ENCODE measurements at regions not wholly inside any gene's neighbourhood (a gene's known extent, or its start where the extent isn't known, plus 50 kb on each side); places are given as distances from the start of the nearest gene placed in this dataset.

- no TSS peak for BruUV-seq (replicated peaks)
- DNase-seq (ENCODE audit: low read depth, low spot score) (no peak), ATAC-seq (no peak)
- no peak overlapping the region for H3K4me3 ChIP-seq (replicated peaks in 1 of 2; ENCODE audit: low read depth in 1 of 2, low read length in 2 of 2)
- no peak overlapping the region for H2AFZ ChIP-seq (ENCODE audit: low read depth, low read length, poor library complexity, severe bottlenecking)
- H3K27ac ChIP-seq (ENCODE audit: low read depth, low read length): no peak overlapping the region
- H3K36me3 ChIP-seq (ENCODE audit: control insufficient read depth in 1 of 2, insufficient read depth in 2 of 2, low read length in 2 of 2): no peaks in the 10 kb centered on the region
- no peak overlapping the region for H3K9ac ChIP-seq (ENCODE audit: low read length)
- no peak for TF ChIP-seq FOSL1 (IDR thresholded peaks at IDR 0.05; ENCODE audit: low read depth)
- TF ChIP-seq EZH2phosphoT487 (IDR thresholded peaks at IDR 0.05; ENCODE audit: borderline replicate concordance): no peak
- TF ChIP-seq ATF3 (IDR thresholded peaks at IDR 0.05): no peak
- intact Hi-C loops (cut with micrococcal nuclease): no loop called here
- POLR2A ChIA-PET: no interaction called here
- H3K9me2 ChIP-seq (ENCODE audit: insufficient read depth): no peaks in the 10 kb centered on the region
- RAD21 ChIA-PET (ENCODE audit: low non-redundant PET in 1 of 2, low total read pairs in 2 of 2, uncharacterized antibody in 2 of 2, unreplicated experiment in 2 of 2): no interaction called here
- H3K27me3 ChIP-seq (ENCODE audit: insufficient read depth, low read length): no peaks in the 10 kb centered on the region
- no peaks in the 10 kb centered on the region for H3K4me1 ChIP-seq (ENCODE audit: control insufficient read depth in 1 of 2, insufficient read depth in 2 of 2, low read length in 2 of 2)
- CTCF ChIA-PET: no interaction called here
- H3K9me3 ChIP-seq (ENCODE audit: control insufficient read depth in 1 of 2, insufficient read depth in 1 of 2, low read depth in 1 of 2, low read length in 2 of 2): no peaks in the 10 kb centered on the region
- H3K79me2 ChIP-seq (ENCODE audit: insufficient read depth, low read length): no peaks in the 10 kb centered on the region
- no peak overlapping the region for H3K4me2 ChIP-seq (ENCODE audit: low read length)
- H4K20me1 ChIP-seq (ENCODE audit: insufficient read depth): no peaks in the 10 kb centered on the region
Measured at GRCh38 chr7:17120756-17121155, 177.7 kb upstream of the AHR start.

- Histone ChIP-seq H3K79me2 (ENCODE audit: insufficient read depth, low read length) (no peaks in the 10 kb centered on the region), H3K36me3 (ENCODE audit: control insufficient read depth in 1 of 2, insufficient read depth in 2 of 2, low read length in 2 of 2) (no peaks in the 10 kb centered on the region), H2AFZ (ENCODE audit: low read depth, low read length, poor library complexity, severe bottlenecking) (no peak overlapping the region), H3K9me2 (ENCODE audit: insufficient read depth) (no peaks in the 10 kb centered on the region), H3K4me1 (ENCODE audit: control insufficient read depth in 1 of 2, insufficient read depth in 2 of 2, low read length in 2 of 2) (no peaks in the 10 kb centered on the region), H3K27me3 (ENCODE audit: insufficient read depth, low read length) (no peaks in the 10 kb centered on the region), H3K9ac (ENCODE audit: low read length) (no peak overlapping the region), H3K9me3 (ENCODE audit: control insufficient read depth in 1 of 2, insufficient read depth in 1 of 2, low read depth in 1 of 2, low read length in 2 of 2) (no peaks in the 10 kb centered on the region), H3K4me3 (replicated peaks in 1 of 2; ENCODE audit: low read depth in 1 of 2, low read length in 2 of 2) (no peak overlapping the region), H3K4me2 (ENCODE audit: low read length) (no peak overlapping the region), H3K27ac (ENCODE audit: low read depth, low read length) (no peak overlapping the region), H4K20me1 (ENCODE audit: insufficient read depth) (no peaks in the 10 kb centered on the region)
- POLR2A ChIA-PET: no interaction called here
- TF ChIP-seq CEBPB (IDR thresholded peaks at IDR 0.05; ENCODE audit: low read depth): no peak
- no peak for TF ChIP-seq EGR1 (IDR thresholded peaks at IDR 0.05; ENCODE audit: low read depth)
- TF ChIP-seq RAD21 (IDR thresholded peaks at IDR 0.05; ENCODE audit: low read depth): no peak
- no peak for TF ChIP-seq CBX3 (IDR thresholded peaks at IDR 0.05; ENCODE audit: low read depth)
- no peak for TF ChIP-seq TCF7L2 (IDR thresholded peaks at IDR 0.05; ENCODE audit: borderline replicate concordance, extremely low read depth, insufficient read depth, insufficient read length)
- no peak for TF ChIP-seq ZBTB33 (IDR thresholded peaks at IDR 0.05; ENCODE audit: extremely low read depth, insufficient replicate concordance, low read length)
- TF ChIP-seq ZFX (IDR thresholded peaks at IDR 0.05): no peak
- no peak for TF ChIP-seq SP1 (IDR thresholded peaks at IDR 0.05; ENCODE audit: low read depth)
- no peak for TF ChIP-seq YY1 (IDR thresholded peaks at IDR 0.05; ENCODE audit: extremely low read depth, insufficient replicate concordance, low read depth, low read length)
- TF ChIP-seq SIN3A (IDR thresholded peaks at IDR 0.05; ENCODE audit: low read depth): no peak
- DNase-seq (ENCODE audit: low read depth, low spot score): no peak
- RAD21 ChIA-PET (ENCODE audit: low non-redundant PET in 1 of 2, low total read pairs in 2 of 2, uncharacterized antibody in 2 of 2, unreplicated experiment in 2 of 2): no interaction called here
- intact Hi-C loops (cut with micrococcal nuclease): no loop called here
- no peak for ATAC-seq
- BruUV-seq (replicated peaks): no TSS peak
- CTCF ChIA-PET: no interaction called here
Measured at GRCh38 chr7:17121671-17122070, 176.8 kb upstream of the AHR start.

Data from HCT116 (cell line).